GM23248 (cell line): ENCODE measurements at regions not wholly inside any gene's neighbourhood (a gene's known extent, or its start where the extent isn't known, plus 50 kb on each side); places are given as distances from the start of the nearest gene placed in this dataset.

ENCODE experiments used
- EZH2 ChIP-seq: fragments of 200-600 bp; sonication (generic); IDR thresholded peaks from 2 replicates; pipeline ENCODE4 v1.6.1; 2018; ENCODE audit warnings: antibody characterized with exemption, mild to moderate bottlenecking; ENCODE audit not compliant: insufficient read depth, poor library complexity, severe bottlenecking
- EZH2phosphoT487 ChIP-seq: fragments of 200-600 bp; sonication (generic); IDR thresholded peaks from 2 replicates; pipeline ENCODE4 v1.6.1; 2018; ENCODE audit warnings: antibody characterized with exemption, moderate library complexity, mild to moderate bottlenecking, low read depth; ENCODE audit not compliant: insufficient read depth

- TF ChIP-seq EZH2 = no peak
- TF ChIP-seq EZH2phosphoT487 = no peak
Measured at GRCh38 chr12:9367828-9368227, 159.6 kb upstream of the PZP start.
